AG09319 (cell line): ENCODE measurements at regions not wholly inside any gene's neighbourhood (a gene's known extent, or its start where the extent isn't known, plus 50 kb on each side); places are given as distances from the start of the nearest gene placed in this dataset.

Source experiments
- DNase-seq: peaks from one replicate; pipeline ENCODE4 v3.0.0-alpha.2; 2010; ENCODE audit warnings: low read depth; ENCODE audit errors: extremely low read depth
- CTCF ChIP-seq: IDR thresholded peaks from 2 replicates; pipeline ENCODE4 v1.5.1; 2011; ENCODE audit warnings: low read depth, mild to moderate bottlenecking, inconsistent platforms, low read length, moderate library complexity

DNA sequence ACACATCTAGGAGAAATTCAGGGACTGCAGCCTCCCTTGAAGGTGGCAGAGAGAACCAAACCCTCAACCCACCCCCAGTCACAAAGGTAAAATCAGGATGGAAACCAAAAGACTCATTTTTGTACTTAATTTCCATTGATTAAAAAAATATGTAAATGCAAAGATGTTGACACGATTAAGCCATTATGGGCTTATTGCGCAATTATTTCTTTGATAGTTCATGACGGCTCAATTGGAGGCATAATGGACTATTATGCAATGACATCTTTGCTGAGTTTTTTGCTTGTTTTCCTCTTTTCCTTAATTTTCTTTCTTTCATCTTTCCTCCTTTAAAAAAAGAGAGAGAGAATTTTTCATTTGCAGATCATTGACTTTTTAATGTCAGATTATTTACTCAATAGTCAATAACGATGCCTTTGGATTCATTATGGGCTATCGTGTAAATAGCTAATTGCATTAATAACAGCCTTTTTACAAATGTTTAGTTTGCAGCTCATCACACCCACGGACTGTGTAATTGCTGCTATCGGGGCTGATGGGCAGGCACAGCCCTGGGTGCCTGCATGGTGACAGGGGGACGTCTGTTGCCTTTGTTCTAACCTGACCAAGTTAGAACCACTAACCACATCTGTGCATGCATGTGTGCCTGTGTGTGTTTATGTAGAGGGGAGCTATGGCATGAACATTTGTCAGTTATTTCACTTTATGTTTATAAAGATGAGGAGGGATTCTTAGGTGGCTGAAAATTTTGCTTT lies 482.4 kb upstream of the TSHZ3 start:
- no peak for TF ChIP-seq CTCF
- DNase-seq, result no peak

DNA sequence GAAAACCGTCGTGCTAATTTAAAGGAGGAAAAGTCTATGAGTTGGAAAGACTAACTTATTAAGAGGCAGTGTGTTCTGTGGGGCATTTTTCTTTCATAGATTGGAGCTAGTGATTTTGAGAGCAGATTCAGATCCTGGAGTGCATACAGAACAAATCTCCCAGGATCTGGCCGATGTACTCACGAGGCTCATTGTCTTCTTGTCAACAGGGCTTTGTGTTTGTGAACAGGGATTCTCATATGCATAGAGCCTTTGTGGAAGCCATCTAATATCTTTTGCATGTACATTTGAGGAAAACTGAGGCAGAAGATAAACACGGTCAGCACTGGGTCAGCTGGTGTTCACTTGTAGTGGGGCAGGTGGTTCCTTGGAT lies 482.9 kb upstream of the TSHZ3 start:
- no peak for DNase-seq
- no peak for TF ChIP-seq CTCF

- DNase-seq, result no peak
- no peak for TF ChIP-seq CTCF
Measured at GRCh38 chr19:31834070-31834469, 484.8 kb upstream of the TSHZ3 start.

DNA sequence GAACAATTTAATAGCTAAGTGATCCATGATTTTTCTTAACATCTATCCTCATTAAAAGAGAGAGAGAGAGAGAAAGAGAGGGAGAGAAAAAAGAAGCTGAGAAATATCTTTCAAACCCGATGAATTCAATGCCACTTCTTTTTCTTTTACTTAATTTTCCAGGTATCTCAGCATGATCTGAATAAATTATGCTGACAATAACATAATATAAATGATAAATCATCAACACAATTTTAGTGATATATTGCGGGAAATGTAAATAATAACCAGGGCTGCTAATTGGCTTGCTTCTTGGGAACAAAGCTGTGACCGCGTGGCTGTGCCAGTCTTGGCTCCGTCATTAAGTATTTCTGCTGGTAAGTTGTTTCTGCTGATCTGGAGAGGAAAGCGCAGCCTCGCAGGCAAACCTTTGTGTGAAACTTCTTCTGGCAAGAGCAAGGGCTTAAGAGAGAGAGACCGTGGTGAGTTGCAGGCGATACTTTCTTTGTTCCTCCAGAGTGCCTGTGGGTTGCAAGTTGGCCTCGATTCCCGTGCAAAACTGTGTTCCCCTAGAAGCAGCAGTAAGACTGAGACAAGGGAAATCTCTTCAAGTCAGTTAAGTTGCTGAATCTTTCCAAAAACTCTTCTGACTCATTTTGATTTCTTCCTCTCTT lies 489.1 kb upstream of the TSHZ3 start:
- no peak for DNase-seq
- TF ChIP-seq CTCF, result no peak

DNA sequence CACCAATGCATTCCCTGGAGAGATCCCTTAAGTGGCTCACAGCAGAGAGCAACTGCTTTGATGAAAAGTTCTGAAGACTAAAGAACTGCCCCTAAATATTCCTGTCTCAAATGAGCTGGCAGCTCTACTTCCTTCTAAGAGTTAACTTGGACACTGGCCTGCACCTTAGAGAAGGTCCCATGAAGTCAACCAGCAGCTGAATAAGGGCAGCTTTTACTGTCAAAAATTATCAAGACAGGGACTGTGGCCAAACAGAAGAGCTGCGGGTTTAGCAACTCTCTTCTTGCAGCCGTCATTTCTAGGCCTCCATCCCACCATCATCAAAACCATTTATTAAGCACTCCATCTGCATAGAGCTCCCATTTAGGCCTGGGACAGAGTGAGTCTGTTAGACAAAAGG lies 491.1 kb upstream of the TSHZ3 start:
- no peak for DNase-seq
- no peak for TF ChIP-seq CTCF

DNA sequence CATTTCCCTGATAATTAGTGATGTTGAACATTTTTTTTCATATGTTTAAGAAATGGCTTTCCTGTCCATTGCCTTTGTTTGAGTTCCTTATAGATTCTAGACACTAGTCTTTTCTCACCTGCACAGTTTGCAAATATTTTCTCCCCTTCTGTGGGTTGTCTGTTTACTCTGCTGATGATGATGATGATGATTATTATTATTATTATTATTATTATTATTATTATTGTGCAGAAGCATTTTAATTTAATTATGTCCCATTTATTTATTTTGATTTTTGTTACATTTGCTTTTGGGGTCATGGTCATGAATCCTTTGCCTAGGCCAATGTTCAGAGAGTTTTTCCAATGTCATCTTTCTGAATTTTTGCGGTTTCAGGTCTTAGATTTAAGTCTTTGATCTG lies 492.5 kb upstream of the TSHZ3 start:
- TF ChIP-seq CTCF, result no peak
- DNase-seq, result no peak

DNA sequence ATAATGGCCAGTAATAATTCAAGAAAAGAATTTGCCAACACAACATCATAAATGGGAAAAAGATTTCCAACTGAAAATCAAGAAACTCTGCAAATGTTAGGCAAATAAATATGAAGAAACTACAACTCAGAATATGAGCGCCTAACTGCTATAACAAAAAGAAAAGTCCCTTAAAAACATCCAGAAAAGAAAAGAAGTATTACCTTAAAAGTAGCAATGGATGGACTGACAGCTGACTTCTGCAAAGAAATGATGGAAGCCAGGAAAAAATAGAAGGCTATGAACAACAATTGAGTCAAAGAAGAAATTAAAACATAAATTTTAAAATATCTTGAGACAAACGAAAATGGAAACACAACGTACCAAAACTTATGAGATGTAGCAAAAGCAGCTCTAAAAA lies 482.3 kb upstream of the ZNF507 start:
- no peak for DNase-seq
- no peak for TF ChIP-seq CTCF
